GM12873 (cell line): ENCODE measurements at regions not wholly inside any gene's neighbourhood (a gene's known extent, or its start where the extent isn't known, plus 50 kb on each side); places are given as distances from the start of the nearest gene placed in this dataset.

Experiments
- TF ChIP-seq, protein P1 (sequence below): IDR thresholded peaks from 2 replicates; pipeline ENCODE4 v1.5.1; 2012; ENCODE audit warnings: low read depth, mild to moderate bottlenecking, moderate library complexity, low read length, control low read depth; ENCODE audit not compliant: insufficient read depth; ENCODE audit errors: missing control alignments

DNA sequence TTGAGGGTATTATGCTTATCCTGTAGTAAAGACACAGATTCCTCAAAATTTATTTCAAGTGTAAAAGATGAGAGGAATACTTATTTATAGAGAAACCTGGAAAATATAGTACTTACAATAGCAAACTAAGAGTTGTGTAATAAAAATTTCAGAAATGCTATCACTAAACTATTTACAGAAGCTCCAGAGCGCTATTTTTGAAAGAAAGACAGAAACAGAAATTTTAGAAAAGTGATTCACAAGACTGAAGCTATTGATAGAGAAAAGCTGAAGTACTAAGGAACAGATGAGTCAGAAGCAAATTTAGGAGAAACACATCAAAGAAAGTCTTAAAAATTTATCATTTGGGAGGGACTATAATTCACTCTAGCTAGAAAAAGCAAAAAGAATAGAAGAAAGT, 1174.2 kb downstream of the DIAPH3 start:
- TF ChIP-seq, protein P1, sequence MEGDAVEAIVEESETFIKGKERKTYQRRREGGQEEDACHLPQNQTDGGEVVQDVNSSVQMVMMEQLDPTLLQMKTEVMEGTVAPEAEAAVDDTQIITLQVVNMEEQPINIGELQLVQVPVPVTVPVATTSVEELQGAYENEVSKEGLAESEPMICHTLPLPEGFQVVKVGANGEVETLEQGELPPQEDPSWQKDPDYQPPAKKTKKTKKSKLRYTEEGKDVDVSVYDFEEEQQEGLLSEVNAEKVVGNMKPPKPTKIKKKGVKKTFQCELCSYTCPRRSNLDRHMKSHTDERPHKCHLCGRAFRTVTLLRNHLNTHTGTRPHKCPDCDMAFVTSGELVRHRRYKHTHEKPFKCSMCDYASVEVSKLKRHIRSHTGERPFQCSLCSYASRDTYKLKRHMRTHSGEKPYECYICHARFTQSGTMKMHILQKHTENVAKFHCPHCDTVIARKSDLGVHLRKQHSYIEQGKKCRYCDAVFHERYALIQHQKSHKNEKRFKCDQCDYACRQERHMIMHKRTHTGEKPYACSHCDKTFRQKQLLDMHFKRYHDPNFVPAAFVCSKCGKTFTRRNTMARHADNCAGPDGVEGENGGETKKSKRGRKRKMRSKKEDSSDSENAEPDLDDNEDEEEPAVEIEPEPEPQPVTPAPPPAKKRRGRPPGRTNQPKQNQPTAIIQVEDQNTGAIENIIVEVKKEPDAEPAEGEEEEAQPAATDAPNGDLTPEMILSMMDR, result no peak

- TF ChIP-seq, protein P1, result no peak
Measured at GRCh38 chr13:58991826-58992477, 1171.8 kb downstream of the DIAPH3 start.

DNA sequence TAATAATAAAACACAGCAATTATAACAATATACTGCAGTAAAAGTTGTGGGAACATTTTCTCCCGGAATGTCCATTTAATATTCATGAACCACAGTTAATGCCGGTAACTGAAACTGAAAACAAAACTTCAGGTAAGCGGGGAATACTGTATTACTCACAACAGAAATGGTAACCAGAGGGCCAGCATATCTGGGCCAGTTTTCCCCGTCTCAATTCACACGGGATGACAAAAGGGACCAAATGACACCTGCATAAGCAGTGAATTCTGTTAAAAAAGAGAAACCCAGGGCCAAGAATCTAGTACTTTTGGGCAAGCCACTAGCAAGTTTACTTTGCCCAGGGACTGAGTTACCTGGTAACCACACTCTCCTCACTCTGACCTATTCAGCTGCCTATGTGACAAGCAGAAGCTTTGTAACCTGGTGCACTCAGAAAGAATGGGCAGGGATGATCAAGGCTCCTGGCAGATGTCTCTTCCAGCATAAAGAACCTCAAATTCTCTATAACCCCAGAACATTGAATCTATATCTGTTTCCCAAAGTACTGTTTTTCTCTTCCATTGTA, 1171.2 kb downstream of the DIAPH3 start:
- TF ChIP-seq, protein P1, result no peak

GRCh38 chr13:58994077-58994476, 1169.7 kb downstream of the DIAPH3 start:
- TF ChIP-seq, protein P1, result no peak

GRCh38 chr13:58994777-58995176, 1169.0 kb downstream of the DIAPH3 start:
- TF ChIP-seq, protein P1, result no peak

- TF ChIP-seq, protein P1, result no peak
Measured at GRCh38 chr13:58998716-58999115, 1165.0 kb downstream of the DIAPH3 start.

- TF ChIP-seq, protein P1, result no peak
Measured at GRCh38 chr13:58999851-59000250, 1163.9 kb downstream of the DIAPH3 start.
